Esophagus muscularis mucosa (tissue), 4 donors: ENCODE measurements at regions not wholly inside any gene's neighbourhood (a gene's known extent, or its start where the extent isn't known, plus 50 kb on each side); places are given as distances from the start of the nearest gene placed in this dataset.
"Not testable (repeated sequence)": the region's sequence is repeated elsewhere in the genome, so short reads cannot be mapped to it uniquely, and the experiment has no call there.

Experiments used
- DNase-seq: peaks from one replicate; pipeline ENCODE4 v3.0.0-alpha.2; 2017; ENCODE audit errors: extremely low spot score
- H3K27ac ChIP-seq, 4 donors: fragments of 200-600 bp; sonication (generic); replicated peaks in 1 of 4; 1 replicate in 3 of 4; 2 replicates in 1 of 4; pipeline ENCODE4 v1.5.1; 2016 to 2019; ENCODE audit warnings: mild to moderate bottlenecking in 1 of 4
- H3K27me3 ChIP-seq, 4 donors: fragments of 200-600 bp; sonication (generic); one replicate each; pipeline versions ENCODE4 v1.5.1 to v1.6.0; 2016 to 2019
- H3K36me3 ChIP-seq, 4 donors: fragments of 200-600 bp; sonication (generic); one replicate each; pipeline ENCODE4 v1.5.1; 2016 to 2019
- H3K4me1 ChIP-seq, 4 donors: fragments of 200-600 bp; sonication (generic); one replicate each; pipeline ENCODE4 v1.5.1; 2016 to 2019
- H3K4me3 ChIP-seq, 4 donors: fragments of 200-600 bp; sonication (generic); 1 replicate in 2 of 4; 2 replicates in 2 of 4; pipeline ENCODE4 v1.5.1; 2016 to 2019; ENCODE audit warnings: mild to moderate bottlenecking in 4 of 4, moderate library complexity in 1 of 4
- H3K9me3 ChIP-seq, 4 donors: fragments of 200-600 bp; sonication (generic); 1 replicate in 3 of 4; 2 replicates in 1 of 4; pipeline ENCODE4 v1.5.1; 2016 to 2019
- CTCF ChIP-seq, 3 experiments: fragments of 200-600 bp in 2 of 3; fragments of 450-650 bp in 1 of 3; sonication (generic) in 2 of 3; IDR thresholded peaks; one replicate each; pipeline ENCODE4 v1.5.1; 2017 to 2019; ENCODE audit warnings: antibody characterized with exemption in 3 of 3, mild to moderate bottlenecking in 2 of 3, moderate library complexity in 1 of 3
- EP300 ChIP-seq: sonication (generic); formaldehyde crosslinking; IDR thresholded peaks from one replicate; pipeline ENCODE4 v1.6.1; 2017; ENCODE audit warnings: antibody characterized with exemption
- POLR2A ChIP-seq: fragments of 450-650 bp; IDR thresholded peaks from one replicate; pipeline ENCODE4 v1.6.1; 2017; ENCODE audit warnings: antibody characterized with exemption, moderate library complexity, mild to moderate bottlenecking, low read depth
- POLR2AphosphoS5 ChIP-seq, 2 donors: sonication (generic); formaldehyde crosslinking; IDR thresholded peaks; one replicate each; pipeline ENCODE4 v1.6.1; 2017; ENCODE audit warnings: antibody characterized with exemption in 2 of 2
- WGBS: methylation state at CpG from one replicate; pipeline ENCODE4 v1.1.5; 2018; 5-methylcytosine and 5-hydroxymethylcytosine counted together
- intact Hi-C: fragments of 100-400 bp; cut with DNase I; formaldehyde crosslinking; loops from one replicate; pipeline ENCODE4 v1.15.1; 2023

GRCh38 chr1:215022204-215022603 lies 60.3 kb upstream of the KCNK2 start:
- 48% methylated on average over 1 of the region's 1 CpG for WGBS
- no peak for TF ChIP-seq POLR2A
- no peak for TF ChIP-seq CTCF (IDR thresholded peaks at IDR 0.05)
- no peak for TF ChIP-seq POLR2AphosphoS5 (IDR thresholded peaks at IDR 0.05)
- TF ChIP-seq EP300: no peak
- no peaks in the 10 kb centered on the region for H3K4me1 ChIP-seq

GRCh38 chr1:215022741-215023141 lies 59.8 kb upstream of the KCNK2 start:
- DNase-seq: no peak
- H3K4me3 ChIP-seq: no peak overlapping the region
- no peaks in the 10 kb centered on the region for H3K27me3 ChIP-seq
- H3K27ac ChIP-seq: peak overlapping the region; percentile 2 to 51 (median 13)
- no peaks in the 10 kb centered on the region for H3K36me3 ChIP-seq
- no peaks in the 10 kb centered on the region for H3K9me3 ChIP-seq
- TF ChIP-seq EP300 (no peak), POLR2A (no peak), CTCF (IDR thresholded peaks at IDR 0.05) (no peak), POLR2AphosphoS5 (IDR thresholded peaks at IDR 0.05) (no peak)
- 47% methylated on average over 1 of the region's 1 CpG for WGBS
- intact Hi-C loops: no loop called here
- H3K4me1 ChIP-seq: no peaks in the 10 kb centered on the region

More at GRCh38 chr1:215022204-215022603, 60.3 kb upstream of the KCNK2 start:
- Histone ChIP-seq H3K27ac (peak overlapping the region in 3 of 4 donors; percentile 12 to 51 (median 14)), H3K36me3 (no peaks in the 10 kb centered on the region), H3K27me3 (no peaks in the 10 kb centered on the region), H3K9me3 (no peaks in the 10 kb centered on the region), H3K4me3 (no peak overlapping the region)
- intact Hi-C loops: no loop called here
- DNase-seq: no peak

- H3K4me1 ChIP-seq: no peaks in the 10 kb centered on the region
- peak overlapping the region in 3 of 4 donors; percentile 2 to 40 (median 12) for H3K27ac ChIP-seq
- WGBS: 65% methylated on average over 4 of the region's 4 CpGs
- no peak for TF ChIP-seq CTCF (IDR thresholded peaks at IDR 0.05)
- TF ChIP-seq EP300: no peak
- TF ChIP-seq POLR2AphosphoS5 (IDR thresholded peaks at IDR 0.05): no peak
- TF ChIP-seq POLR2A: no peak
- no peak for DNase-seq
- H3K9me3 ChIP-seq: no peaks in the 10 kb centered on the region
- H3K36me3 ChIP-seq: no peaks in the 10 kb centered on the region
- H3K27me3 ChIP-seq: no peaks in the 10 kb centered on the region
- no peak overlapping the region for H3K4me3 ChIP-seq
- intact Hi-C loops: no loop called here
Observed at GRCh38 chr1:215023155-215023832, 59.2 kb upstream of the KCNK2 start.

GRCh38 chr1:215028954-215029353 lies 53.6 kb upstream of the KCNK2 start:
- H3K27me3 ChIP-seq: no peaks in the 10 kb centered on the region
- 92% methylated on average over 4 of the region's 4 CpGs for WGBS
- H3K4me1 ChIP-seq: no peaks in the 10 kb centered on the region
- intact Hi-C loops: no loop called here
- DNase-seq: no peak
- H3K36me3 ChIP-seq: no peaks in the 10 kb centered on the region
- H3K9me3 ChIP-seq: no peaks in the 10 kb centered on the region
- H3K4me3 ChIP-seq: no peak overlapping the region
- no peak for TF ChIP-seq POLR2AphosphoS5 (IDR thresholded peaks at IDR 0.05)
- TF ChIP-seq CTCF (IDR thresholded peaks at IDR 0.05): no peak
- no peak for TF ChIP-seq EP300
- no peak for TF ChIP-seq POLR2A
- no peak overlapping the region for H3K27ac ChIP-seq

- H3K27ac ChIP-seq, H3K4me1 ChIP-seq, H3K9me3 ChIP-seq, H3K36me3 ChIP-seq, H3K27me3 ChIP-seq, DNase-seq, intact Hi-C loops, H3K4me3 ChIP-seq: not testable (repeated sequence)
- 79% methylated on average over 6 of the region's 6 CpGs for WGBS
Observed at GRCh38 chr1:215030581-215030980, 52.0 kb upstream of the KCNK2 start.
